GM19023 (cell line): ENCODE measurements at regions not wholly inside any gene's neighbourhood (a gene's known extent, or its start where the extent isn't known, plus 50 kb on each side); places are given as distances from the start of the nearest gene placed in this dataset.
"Not testable (repeated sequence)": the region's sequence is repeated elsewhere in the genome, so short reads cannot be mapped to it uniquely, and the experiment has no call there.

Experiments
- ATAC-seq: cut with Tn5 transposase; IDR thresholded peaks from one replicate; pipeline ENCODE4 v1.9.1; 2021; ENCODE audit warnings: mild to moderate bottlenecking, moderate library complexity; ENCODE audit not compliant: unreplicated experiment

DNA sequence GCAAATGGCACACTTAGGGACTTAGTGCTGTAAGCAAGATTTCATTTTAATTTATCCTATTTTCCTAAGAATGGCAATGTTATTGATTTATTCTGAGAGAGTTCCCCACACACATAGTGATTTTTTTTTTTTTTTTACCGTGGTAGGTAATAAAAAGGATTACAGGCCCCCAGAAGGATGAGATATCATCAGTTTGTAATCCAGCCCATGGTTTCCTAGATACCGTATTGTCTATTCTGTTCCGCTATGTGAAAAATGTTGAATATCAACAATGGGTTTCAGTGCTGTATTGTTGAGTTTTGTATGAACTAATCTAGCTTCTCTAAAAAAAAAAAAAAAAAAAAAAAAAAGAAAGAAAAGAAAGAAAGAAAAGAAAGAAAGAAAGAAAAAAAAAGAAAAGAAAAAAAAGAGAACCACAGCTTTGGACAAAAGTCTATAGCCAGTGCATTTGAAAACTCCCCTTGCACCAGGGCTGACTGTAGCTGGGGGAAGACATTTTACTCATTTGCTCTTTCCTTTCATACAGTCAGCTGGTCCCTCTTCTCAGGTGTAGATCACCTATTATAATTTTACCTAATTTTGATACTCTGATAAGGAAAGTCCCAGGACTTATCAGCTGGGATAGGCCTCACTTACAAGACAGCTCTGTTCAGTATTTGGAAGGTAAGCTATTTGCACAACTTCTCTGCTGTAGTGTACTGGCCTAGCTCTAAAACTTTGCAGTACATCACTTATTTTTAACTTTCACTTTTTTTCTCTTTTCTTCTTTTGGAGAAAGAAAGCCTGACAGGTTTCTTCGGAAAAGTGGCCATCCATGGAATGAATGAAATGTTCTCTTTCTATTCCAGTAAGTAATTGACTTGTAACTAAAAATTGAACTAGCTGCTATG is 101.4 kb upstream of the SOX2 start:
- ATAC-seq, result no peak

GRCh38 chr3:181609030-181609767 is 102.5 kb upstream of the SOX2 start:
- no peak for ATAC-seq

- no peak for ATAC-seq
Measured at GRCh38 chr3:181604267-181604666, 107.5 kb upstream of the SOX2 start.

DNA sequence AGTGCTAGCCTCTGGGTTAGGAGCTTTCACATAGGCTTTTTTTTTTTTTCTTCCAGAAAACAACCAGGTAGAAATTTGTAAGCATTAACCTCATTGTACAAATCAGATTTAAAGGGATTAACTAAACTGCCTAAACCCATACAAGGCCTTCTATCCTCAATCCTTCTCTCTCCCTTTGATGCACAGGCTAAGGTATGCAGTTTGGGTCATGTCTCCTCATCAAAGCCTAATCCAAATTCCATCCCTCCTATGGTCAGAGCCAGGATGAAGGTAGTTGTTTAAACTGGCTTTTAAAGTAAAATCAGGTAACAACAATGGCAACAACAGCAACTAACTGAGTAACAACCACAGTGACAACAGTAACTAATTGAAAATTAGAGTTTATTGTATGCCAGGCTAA is 115.6 kb upstream of the SOX2 start:
- ATAC-seq, result no peak

DNA sequence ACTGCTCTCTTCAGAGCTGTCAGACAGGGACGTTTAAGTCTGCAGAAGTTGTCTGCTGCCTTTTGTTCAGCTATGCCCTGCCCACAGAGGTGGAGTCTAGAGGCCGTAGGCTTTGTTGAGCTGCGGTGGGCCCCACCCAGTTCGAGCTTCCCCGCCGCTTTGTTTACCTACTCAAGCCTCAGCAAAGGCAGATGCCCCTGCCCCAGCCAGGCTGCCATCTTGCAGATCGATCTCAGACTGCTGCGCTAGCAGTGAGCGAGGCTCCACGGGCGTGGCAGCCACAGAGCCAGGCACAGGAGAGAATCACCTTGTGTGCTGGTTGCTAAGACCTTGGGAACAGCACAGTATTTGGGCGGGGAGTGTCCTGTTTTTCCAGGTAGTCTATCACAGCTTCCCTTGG is 120.8 kb upstream of the SOX2 start:
- ATAC-seq, result not testable (repeated sequence)

DNA sequence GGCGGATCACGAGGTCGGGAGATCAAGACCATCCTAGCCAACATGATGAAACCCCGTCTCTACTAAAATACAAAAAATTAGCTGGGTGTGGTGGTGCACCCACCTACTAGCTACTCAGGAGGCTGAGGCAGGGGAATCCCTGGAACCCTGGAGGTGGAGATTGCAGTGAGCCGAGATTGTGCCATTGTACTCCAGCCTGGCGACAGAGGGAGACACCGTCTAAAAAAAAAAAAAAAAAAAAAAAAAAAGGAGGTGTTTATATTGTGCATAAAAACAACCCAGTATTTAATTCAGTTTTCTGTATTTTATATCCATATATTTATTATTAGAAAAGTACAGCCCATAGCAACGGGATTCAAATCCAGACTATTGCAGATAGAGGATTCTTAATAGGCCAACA is 129.1 kb upstream of the SOX2 start:
- ATAC-seq, result no peak

DNA sequence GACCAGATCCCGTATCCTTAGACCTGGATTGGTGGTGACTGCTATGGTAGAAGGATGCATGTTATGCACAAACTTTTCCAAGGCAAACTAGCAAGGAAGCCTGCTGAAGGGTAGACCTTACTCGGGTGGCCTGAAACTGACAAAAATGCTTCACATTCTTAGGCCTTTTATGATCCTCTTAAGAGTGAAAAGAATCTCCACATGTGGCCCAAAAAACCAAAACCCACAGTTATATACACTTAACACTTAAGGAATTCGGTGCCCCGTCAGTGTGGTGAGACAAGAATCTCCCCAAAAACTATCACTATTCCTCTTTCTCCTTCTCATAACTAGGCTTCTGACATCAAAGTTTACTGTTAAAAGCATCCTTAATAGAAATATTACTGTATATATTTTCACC is 130.1 kb upstream of the SOX2 start:
- ATAC-seq, result no peak

GRCh38 chr3:181578743-181579142 is 133.0 kb upstream of the SOX2 start:
- ATAC-seq, result no peak

GRCh38 chr3:181572432-181572831 is 139.3 kb upstream of the SOX2 start:
- no peak for ATAC-seq

- ATAC-seq, result no peak
Measured at GRCh38 chr3:181570472-181570871, 141.3 kb upstream of the SOX2 start.

- no peak for ATAC-seq
Measured at GRCh38 chr3:181569356-181569940, 142.3 kb upstream of the SOX2 start.

- ATAC-seq, result no peak
Measured at GRCh38 chr3:181568693-181569092, 143.0 kb upstream of the SOX2 start.

DNA sequence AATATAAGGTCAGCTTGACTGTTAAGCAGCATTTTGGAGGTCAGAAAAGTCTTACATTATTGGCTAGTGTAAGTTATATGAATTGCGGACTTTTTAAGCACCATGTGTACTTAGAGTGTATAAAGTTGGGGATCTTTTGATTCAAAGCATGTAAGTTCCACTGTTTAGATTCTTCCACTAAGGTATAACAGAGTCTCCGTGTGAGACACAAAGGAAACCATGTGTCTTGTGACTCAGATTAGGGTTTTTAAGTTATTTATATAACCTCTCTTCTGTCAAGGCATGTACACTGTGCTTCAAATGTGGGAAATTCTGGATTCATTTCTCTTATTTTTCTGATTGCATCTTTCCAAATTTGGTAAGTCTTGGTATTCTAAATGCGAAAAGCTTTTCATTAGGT is 143.5 kb upstream of the SOX2 start:
- no peak for ATAC-seq

GRCh38 chr3:181567311-181568075 is 144.2 kb upstream of the SOX2 start:
- ATAC-seq, result no peak

DNA sequence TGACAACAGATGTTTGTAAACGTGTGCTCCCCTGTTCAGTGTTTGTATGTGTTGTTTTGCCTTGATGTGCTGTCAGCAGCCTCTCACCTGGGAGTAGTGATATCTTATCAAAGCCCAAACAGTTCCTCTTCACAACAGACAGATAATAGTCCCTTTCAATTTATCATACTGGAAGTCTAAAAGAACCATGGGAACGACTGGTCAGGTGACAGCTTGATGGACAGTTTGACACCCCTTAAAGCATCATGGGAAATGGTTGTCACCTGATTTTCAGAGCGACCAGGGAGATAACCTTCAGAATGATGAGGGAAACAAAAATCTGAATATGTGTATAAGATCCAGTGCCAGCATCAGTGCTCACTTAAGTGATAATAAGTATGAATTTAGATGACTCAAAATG is 146.3 kb upstream of the SOX2 start:
- ATAC-seq, result no peak

GRCh38 chr3:181564222-181564621 is 147.5 kb upstream of the SOX2 start:
- no peak for ATAC-seq

GRCh38 chr3:181561139-181562031 is 150.3 kb upstream of the SOX2 start:
- no peak for ATAC-seq

DNA sequence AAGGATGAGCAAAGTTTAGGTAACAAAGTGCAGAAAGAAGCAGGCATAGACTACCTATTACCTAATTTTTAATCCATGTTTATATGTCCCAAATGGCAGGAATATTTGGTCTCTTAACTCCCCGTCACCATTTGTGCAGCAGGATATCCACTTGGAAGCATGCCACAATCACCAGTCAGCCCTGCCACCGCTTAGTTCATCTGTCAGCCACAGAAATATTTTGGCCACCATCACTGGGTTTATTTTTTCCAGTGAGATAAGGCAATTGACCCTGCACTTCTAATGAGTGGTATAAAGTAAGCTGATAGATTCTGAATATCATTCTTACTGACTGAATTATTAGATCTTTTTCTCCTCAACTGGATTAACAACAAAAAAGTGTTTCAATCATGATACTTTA is 152.9 kb upstream of the SOX2 start:
- ATAC-seq, result no peak

- ATAC-seq, result no peak
Measured at GRCh38 chr3:181555681-181556080, 156.0 kb upstream of the SOX2 start.

- ATAC-seq, result no peak
Measured at GRCh38 chr3:181554233-181554765, 157.4 kb upstream of the SOX2 start.
